Vagina (tissue), 2 donors: ENCODE measurements at regions not wholly inside any gene's neighbourhood (a gene's known extent, or its start where the extent isn't known, plus 50 kb on each side); places are given as distances from the start of the nearest gene placed in this dataset.

Experiments
- POLR2AphosphoS5 ChIP-seq, 2 donors: sonication (generic); formaldehyde crosslinking; IDR thresholded peaks; one replicate each; pipeline ENCODE4 v1.9.0; 2017; ENCODE audit warnings: antibody characterized with exemption in 2 of 2, mild to moderate bottlenecking in 2 of 2, low read depth in 1 of 2; ENCODE audit not compliant: insufficient read depth in 1 of 2
- TF ChIP-seq, protein P1 (sequence below), 3 experiments: fragments of 450-650 bp in 2 of 3; fragments of 200-600 bp in 1 of 3; sonication (generic) in 1 of 3; IDR thresholded peaks; one replicate each; pipeline ENCODE4 v1.5.1; 2017 to 2019; ENCODE audit warnings: antibody characterized with exemption in 3 of 3, mild to moderate bottlenecking in 2 of 3, moderate library complexity in 2 of 3

DNA sequence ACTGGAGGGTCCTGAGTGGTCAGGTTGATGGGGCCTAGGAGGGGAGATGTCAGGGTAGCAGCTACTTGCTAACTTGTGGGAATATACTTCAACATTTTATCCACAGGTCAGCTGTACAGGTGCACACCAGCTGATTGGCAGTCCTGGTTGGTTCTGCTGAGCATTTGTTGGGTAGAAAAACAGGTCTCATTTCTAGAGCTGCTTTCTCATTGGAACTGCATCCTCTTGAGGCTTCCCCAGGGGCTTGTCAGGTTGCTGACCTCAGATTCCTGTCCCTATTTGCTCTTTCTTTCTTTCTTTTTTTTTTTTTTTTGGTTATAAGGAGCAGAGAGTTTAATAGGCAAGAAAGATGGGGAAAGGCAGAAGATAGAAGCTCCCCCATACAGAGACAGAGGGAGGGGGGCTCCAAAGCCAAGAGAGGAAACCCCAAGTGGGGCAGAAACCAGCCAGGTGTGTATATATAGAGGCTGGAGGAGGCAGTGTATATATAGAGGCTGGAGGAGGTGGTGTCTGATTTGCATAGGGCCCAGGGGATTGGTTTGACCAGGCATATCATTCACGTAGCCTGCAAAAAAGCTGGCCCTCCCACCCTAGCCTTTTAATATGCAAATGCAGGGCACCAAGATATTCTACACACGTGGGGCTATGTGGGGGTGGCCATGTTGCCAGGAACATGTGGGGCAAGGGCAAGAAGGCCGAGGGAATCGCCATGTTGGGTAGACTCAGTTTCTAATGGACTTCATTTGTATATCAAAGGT is 57.3 kb upstream of the STUM start:
- TF ChIP-seq, protein P1, sequence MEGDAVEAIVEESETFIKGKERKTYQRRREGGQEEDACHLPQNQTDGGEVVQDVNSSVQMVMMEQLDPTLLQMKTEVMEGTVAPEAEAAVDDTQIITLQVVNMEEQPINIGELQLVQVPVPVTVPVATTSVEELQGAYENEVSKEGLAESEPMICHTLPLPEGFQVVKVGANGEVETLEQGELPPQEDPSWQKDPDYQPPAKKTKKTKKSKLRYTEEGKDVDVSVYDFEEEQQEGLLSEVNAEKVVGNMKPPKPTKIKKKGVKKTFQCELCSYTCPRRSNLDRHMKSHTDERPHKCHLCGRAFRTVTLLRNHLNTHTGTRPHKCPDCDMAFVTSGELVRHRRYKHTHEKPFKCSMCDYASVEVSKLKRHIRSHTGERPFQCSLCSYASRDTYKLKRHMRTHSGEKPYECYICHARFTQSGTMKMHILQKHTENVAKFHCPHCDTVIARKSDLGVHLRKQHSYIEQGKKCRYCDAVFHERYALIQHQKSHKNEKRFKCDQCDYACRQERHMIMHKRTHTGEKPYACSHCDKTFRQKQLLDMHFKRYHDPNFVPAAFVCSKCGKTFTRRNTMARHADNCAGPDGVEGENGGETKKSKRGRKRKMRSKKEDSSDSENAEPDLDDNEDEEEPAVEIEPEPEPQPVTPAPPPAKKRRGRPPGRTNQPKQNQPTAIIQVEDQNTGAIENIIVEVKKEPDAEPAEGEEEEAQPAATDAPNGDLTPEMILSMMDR (IDR thresholded peaks at IDR 0.05) = no peak
- TF ChIP-seq POLR2AphosphoS5 (IDR thresholded peaks at IDR 0.05; ENCODE audit: insufficient read depth in 1 of 2, low read depth in 1 of 2) = no peak
